Left lung (tissue), 4 donors: ENCODE measurements at regions not wholly inside any gene's neighbourhood (a gene's known extent, or its start where the extent isn't known, plus 50 kb on each side); places are given as distances from the start of the nearest gene placed in this dataset.

ENCODE experiments used
- ATAC-seq: fragments of 200-7000 bp; cut with Tn5 transposase; one replicate; pipeline ENCODE4 v1.9.1; 2020; ENCODE audit warnings: moderate library complexity
- DNase-seq, 4 donors: peaks; one replicate each; pipeline ENCODE4 v3.0.0-alpha.2; 2013 to 2020
- H3K27ac ChIP-seq, 2 donors: fragments of 200-600 bp; sonication (generic) in 1 of 2; one replicate each; pipeline versions ENCODE4 v1.5.0 to v1.8.0; 2020 to 2021
- H3K27me3 ChIP-seq, 2 donors: fragments of 200-600 bp; sonication (generic) in 1 of 2; one replicate each; pipeline versions ENCODE4 v1.5.0 to v1.8.0; 2020 to 2021
- H3K36me3 ChIP-seq, 2 donors: fragments of 200-600 bp; sonication (generic) in 1 of 2; one replicate each; pipeline versions ENCODE4 v1.5.0 to v1.8.0; 2020 to 2021
- H3K4me1 ChIP-seq, 2 donors: fragments of 200-600 bp; one replicate each; pipeline ENCODE4 v1.8.0; 2021
- H3K4me3 ChIP-seq, 2 donors: fragments of 200-600 bp; sonication (generic) in 1 of 2; one replicate each; pipeline versions ENCODE4 v1.5.0 to v1.8.0; 2020 to 2021; ENCODE audit warnings: mild to moderate bottlenecking in 1 of 2
- H3K9me3 ChIP-seq, 2 donors: fragments of 200-600 bp; sonication (generic) in 1 of 2; one replicate each; pipeline versions ENCODE4 v1.5.0 to v1.8.0; 2020 to 2021
- CTCF ChIP-seq, 2 donors: fragments of 200-600 bp; sonication (generic) in 1 of 2; IDR thresholded peaks; one replicate each; pipeline versions ENCODE4 v1.5.0 to v1.8.0; 2021; ENCODE audit warnings: antibody characterized with exemption in 2 of 2
- intact Hi-C, 2 donors: fragments of 100-400 bp; cut with DNase I; formaldehyde crosslinking; loops; one replicate each; pipeline versions ENCODE4 v1.11.2 to v1.14.2; 2022
- donor health status: DM: no; HTN: yes; CAD: no.
- donor health status: DM: no; HTN: no; CAD: no.

- no peaks in the 10 kb centered on the region for H3K27me3 ChIP-seq
- no peaks in the 10 kb centered on the region for H3K4me1 ChIP-seq
- H3K36me3 ChIP-seq = no peaks in the 10 kb centered on the region
- H3K27ac ChIP-seq = no peak overlapping the region
- no peak for DNase-seq
- intact Hi-C loops = no loop called here
- ATAC-seq = no peak
- peaks cover 0 to 59% of the 10 kb centered on the region in 2 donors for H3K9me3 ChIP-seq
- no peak for TF ChIP-seq CTCF (IDR thresholded peaks at IDR 0.05)
- no peak overlapping the region for H3K4me3 ChIP-seq
Measured at GRCh38 chr12:46049665-46050064, 59.3 kb upstream of the SCAF11 start.

DNA sequence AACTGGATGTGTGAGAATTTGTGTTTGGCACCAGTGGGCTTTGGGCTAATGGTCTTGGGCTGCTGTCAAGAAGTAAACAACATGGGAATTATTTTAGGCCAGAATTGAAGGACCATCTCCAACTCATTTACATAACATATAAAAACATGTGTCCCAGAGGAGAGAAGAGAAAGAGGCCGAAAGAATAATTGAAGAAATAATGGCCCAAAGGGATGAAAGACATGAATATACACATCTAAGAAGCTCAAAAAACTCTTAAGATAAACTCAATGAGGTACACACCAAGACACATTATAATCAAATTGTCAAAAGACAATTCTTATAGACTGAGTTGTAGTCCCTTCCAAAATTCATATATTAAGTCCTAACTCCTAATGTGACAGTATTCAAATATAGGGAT, 56.1 kb upstream of the SCAF11 start:
- DNase-seq (no peak), ATAC-seq (no peak)
- H3K27ac ChIP-seq = no peak overlapping the region
- no peaks in the 10 kb centered on the region for H3K36me3 ChIP-seq
- intact Hi-C loops = no loop called here
- no peak for TF ChIP-seq CTCF (IDR thresholded peaks at IDR 0.05)
- no peaks in the 10 kb centered on the region for H3K27me3 ChIP-seq
- H3K9me3 ChIP-seq = peaks cover 0 to 49% of the 10 kb centered on the region in 2 donors
- no peaks in the 10 kb centered on the region for H3K4me1 ChIP-seq
- no peak overlapping the region for H3K4me3 ChIP-seq

GRCh38 chr12:46043972-46044520, 53.7 kb upstream of the SCAF11 start:
- Histone ChIP-seq H3K4me1 (no peaks in the 10 kb centered on the region), H3K9me3 (peaks cover 0 to 29% of the 10 kb centered on the region in 2 donors), H3K36me3 (no peaks in the 10 kb centered on the region), H3K27ac (no peak overlapping the region), H3K27me3 (no peaks in the 10 kb centered on the region), H3K4me3 (no peak overlapping the region)
- ATAC-seq = no peak
- no peak for TF ChIP-seq CTCF (IDR thresholded peaks at IDR 0.05)
- DNase-seq = no peak
- intact Hi-C loops = no loop called here
